GM12874 (cell line): ENCODE measurements at regions not wholly inside any gene's neighbourhood (a gene's known extent, or its start where the extent isn't known, plus 50 kb on each side); places are given as distances from the start of the nearest gene placed in this dataset.

Experiments used
- TF ChIP-seq, protein P1 (sequence below): IDR thresholded peaks from 2 replicates; pipeline ENCODE4 v1.5.1; 2011; ENCODE audit warnings: low read depth, mild to moderate bottlenecking, control low read depth, low read length, moderate library complexity; ENCODE audit not compliant: insufficient read depth

DNA sequence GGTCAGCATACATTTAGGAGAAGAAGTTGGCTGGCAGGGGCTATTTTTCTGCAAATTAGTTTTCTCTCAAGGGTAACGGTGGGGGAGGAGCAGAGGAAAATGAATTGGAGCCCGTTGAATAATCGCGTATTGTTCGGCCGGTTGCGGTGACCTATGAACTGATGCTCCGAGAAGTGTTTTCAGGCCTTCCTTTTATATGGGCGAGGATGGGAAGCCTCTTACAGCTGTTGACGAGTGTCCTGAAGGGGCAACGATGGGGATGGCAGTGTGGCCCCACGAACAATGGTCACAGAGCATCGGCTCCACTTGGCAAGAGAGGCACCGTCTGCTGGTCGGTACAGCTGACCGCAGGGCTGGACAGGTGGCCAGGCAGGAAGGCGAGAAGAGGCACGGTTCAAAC is 400.7 kb downstream of the ZSWIM6 start:
- TF ChIP-seq, protein P1, sequence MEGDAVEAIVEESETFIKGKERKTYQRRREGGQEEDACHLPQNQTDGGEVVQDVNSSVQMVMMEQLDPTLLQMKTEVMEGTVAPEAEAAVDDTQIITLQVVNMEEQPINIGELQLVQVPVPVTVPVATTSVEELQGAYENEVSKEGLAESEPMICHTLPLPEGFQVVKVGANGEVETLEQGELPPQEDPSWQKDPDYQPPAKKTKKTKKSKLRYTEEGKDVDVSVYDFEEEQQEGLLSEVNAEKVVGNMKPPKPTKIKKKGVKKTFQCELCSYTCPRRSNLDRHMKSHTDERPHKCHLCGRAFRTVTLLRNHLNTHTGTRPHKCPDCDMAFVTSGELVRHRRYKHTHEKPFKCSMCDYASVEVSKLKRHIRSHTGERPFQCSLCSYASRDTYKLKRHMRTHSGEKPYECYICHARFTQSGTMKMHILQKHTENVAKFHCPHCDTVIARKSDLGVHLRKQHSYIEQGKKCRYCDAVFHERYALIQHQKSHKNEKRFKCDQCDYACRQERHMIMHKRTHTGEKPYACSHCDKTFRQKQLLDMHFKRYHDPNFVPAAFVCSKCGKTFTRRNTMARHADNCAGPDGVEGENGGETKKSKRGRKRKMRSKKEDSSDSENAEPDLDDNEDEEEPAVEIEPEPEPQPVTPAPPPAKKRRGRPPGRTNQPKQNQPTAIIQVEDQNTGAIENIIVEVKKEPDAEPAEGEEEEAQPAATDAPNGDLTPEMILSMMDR: no peak

- TF ChIP-seq, protein P1: no peak
Observed at GRCh38 chr5:61734001-61734400, 401.9 kb downstream of the ZSWIM6 start.

DNA sequence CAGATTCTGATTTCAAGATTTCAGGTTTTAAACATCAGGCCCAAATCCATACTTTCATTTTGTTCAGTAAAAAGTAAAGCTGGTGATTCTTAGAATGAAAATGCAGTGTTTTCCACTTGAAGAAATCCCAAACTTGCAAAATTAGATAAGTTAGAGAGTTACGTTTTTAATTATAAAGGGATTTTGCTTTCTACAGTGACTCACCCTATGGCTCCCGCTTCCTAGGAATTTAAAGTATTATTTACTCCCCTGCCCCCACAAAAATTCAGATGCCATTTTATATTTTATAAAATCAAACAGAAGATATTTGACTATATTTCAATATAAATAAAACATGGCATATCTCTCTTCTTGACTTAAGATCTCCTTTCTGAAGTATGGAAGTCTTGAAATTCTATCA is 402.9 kb downstream of the ZSWIM6 start:
- TF ChIP-seq, protein P1: no peak

GRCh38 chr5:61735531-61735930 is 403.5 kb downstream of the ZSWIM6 start:
- TF ChIP-seq, protein P1: no peak

GRCh38 chr5:61735995-61736394 is 403.9 kb downstream of the ZSWIM6 start:
- TF ChIP-seq, protein P1: no peak

DNA sequence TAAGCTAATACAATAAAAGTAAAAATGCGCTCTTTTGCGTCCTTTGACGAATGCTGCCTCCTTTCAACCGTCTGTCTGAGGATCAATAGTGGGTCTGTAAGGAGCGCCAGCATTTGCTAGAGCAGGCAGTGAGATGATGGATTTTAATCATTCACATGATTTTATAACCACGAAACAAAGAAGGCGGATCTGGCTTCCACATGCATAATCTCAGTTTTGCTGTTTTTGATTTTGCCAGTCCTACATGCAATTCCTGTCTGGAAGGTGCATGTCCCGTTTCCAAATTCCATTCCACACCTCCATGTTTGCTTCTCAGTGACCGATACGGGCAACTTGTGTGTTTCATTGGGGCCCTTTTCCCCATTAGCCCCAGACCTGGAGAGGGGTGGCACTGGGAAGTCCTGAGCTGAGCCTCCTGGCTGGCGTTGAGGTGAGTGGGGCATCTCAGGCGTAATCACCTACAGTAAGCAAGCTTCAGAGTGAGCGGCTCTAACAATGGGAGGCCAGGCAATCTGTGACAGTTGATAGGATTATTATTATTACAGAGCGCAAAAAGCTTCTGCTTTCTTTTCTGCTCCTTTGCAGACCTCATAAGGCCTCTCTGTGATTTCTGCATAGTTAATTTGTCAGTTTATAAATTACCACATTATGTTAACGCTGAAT is 405.4 kb downstream of the ZSWIM6 start:
- TF ChIP-seq, protein P1: no peak

GRCh38 chr5:61737964-61738340 is 405.9 kb downstream of the ZSWIM6 start:
- TF ChIP-seq, protein P1: no peak

GRCh38 chr5:61738446-61738845 is 406.4 kb downstream of the ZSWIM6 start:
- TF ChIP-seq, protein P1: no peak
